Upper lobe of left lung (tissue), 6 donors: ENCODE measurements at regions not wholly inside any gene's neighbourhood (a gene's known extent, or its start where the extent isn't known, plus 50 kb on each side); places are given as distances from the start of the nearest gene placed in this dataset.

Experiments used
- ATAC-seq, 2 donors: fragments of 200-7000 bp; cut with Tn5 transposase; one replicate each; pipeline ENCODE4 v1.9.1; 2022; ENCODE audit warnings: mild to moderate bottlenecking in 2 of 2, moderate library complexity in 2 of 2; ENCODE audit not compliant: low FRiP score in 2 of 2
- DNase-seq, 2 donors: peaks; one replicate each; pipeline ENCODE4 v3.0.0-alpha.2; 2019 to 2020
- H3K27ac ChIP-seq, 4 donors: fragments of 200-600 bp; sonication (generic); one replicate each; pipeline ENCODE4 v1.5.1; 2016 to 2019
- H3K27me3 ChIP-seq, 4 donors: fragments of 200-600 bp; sonication (generic); one replicate each; pipeline ENCODE4 v1.5.1; 2017 to 2019
- H3K36me3 ChIP-seq, 4 donors: fragments of 200-600 bp; sonication (generic); one replicate each; pipeline ENCODE4 v1.5.1; 2016 to 2019
- H3K4me1 ChIP-seq, 4 donors: fragments of 200-600 bp; sonication (generic); one replicate each; pipeline ENCODE4 v1.5.1; 2018 to 2019
- H3K4me3 ChIP-seq, 4 donors: fragments of 200-600 bp; sonication (generic); one replicate each; pipeline ENCODE4 v1.5.1; 2017 to 2019; ENCODE audit warnings: mild to moderate bottlenecking in 2 of 4, moderate library complexity in 1 of 4
- H3K9me3 ChIP-seq, 4 donors: fragments of 200-600 bp; sonication (generic); one replicate each; pipeline ENCODE4 v1.5.1; 2018 to 2019
- CTCF ChIP-seq, 6 experiments: fragments of 450-650 bp in 4 of 6; fragments of 200-600 bp in 2 of 6; sonication (generic) in 2 of 6; IDR thresholded peaks; one replicate each; pipeline ENCODE4 v1.5.1; 2016 to 2019; ENCODE audit warnings: antibody characterized with exemption in 6 of 6
- EP300 ChIP-seq, 4 donors: sonication (generic); formaldehyde crosslinking; IDR thresholded peaks; one replicate each; pipeline ENCODE4 v1.5.1; 2017; ENCODE audit warnings: antibody characterized with exemption in 4 of 4, control low read depth in 2 of 4
- POLR2A ChIP-seq, 4 donors: fragments of 450-650 bp; IDR thresholded peaks; one replicate each; pipeline ENCODE4 v1.5.1; 2016 to 2017; ENCODE audit warnings: antibody characterized with exemption in 4 of 4, mild to moderate bottlenecking in 2 of 4
- POLR2AphosphoS5 ChIP-seq, 2 donors: sonication (generic); formaldehyde crosslinking; IDR thresholded peaks; one replicate each; pipeline ENCODE4 v1.5.1; 2017; ENCODE audit warnings: antibody characterized with exemption in 2 of 2
- WGBS, 2 donors: methylation state at CpG; one replicate each; pipeline ENCODE4 v1.1.5; 2017 to 2018; 5-methylcytosine and 5-hydroxymethylcytosine counted together
- donor health status: DM: no; HTN: no; CAD: no; lungs with moderate emphysema.
- donor health status: DM: no; HTN: yes; CAD: no; lungs with severe emphysema.

- Histone ChIP-seq H3K27ac (no peak overlapping the region), H3K4me3 (no peak overlapping the region), H3K9me3 (no peaks in the 10 kb centered on the region), H3K4me1 (no peaks in the 10 kb centered on the region), H3K36me3 (no peaks in the 10 kb centered on the region), H3K27me3 (no peaks in the 10 kb centered on the region)
- 68 to 88% methylated on average over 1 to 10 of the region's 10 CpGs for WGBS, 2 donors
- ATAC-seq (peak in 1 of 2 donors; percentile 11), DNase-seq (no peak)
- TF ChIP-seq POLR2A (IDR thresholded peaks at IDR 0.05) (no peak), EP300 (IDR thresholded peaks at IDR 0.05) (no peak), POLR2AphosphoS5 (IDR thresholded peaks at IDR 0.05) (no peak), CTCF (IDR thresholded peaks at IDR 0.05) (no peak)
These were observed 340.2 kb downstream of the AEBP2 start for GRCh38 chr12:19779395-19780056.

GRCh38 chr12:19780460-19780859, 341.2 kb downstream of the AEBP2 start:
- H3K27ac ChIP-seq = no peak overlapping the region
- DNase-seq = no peak
- 82 to 90% methylated on average over 6 of the region's 6 CpGs for WGBS, 2 donors

GRCh38 chr12:19783547-19784444, 344.5 kb downstream of the AEBP2 start:
- H3K27me3 ChIP-seq = no peaks in the 10 kb centered on the region
- DNase-seq (peak in 1 of 2 donors; percentile 65), ATAC-seq (peak; percentile 16 to 62)
- no peaks in the 10 kb centered on the region for H3K36me3 ChIP-seq
- TF ChIP-seq EP300 (IDR thresholded peaks at IDR 0.05) = no peak
- no peak for TF ChIP-seq POLR2A (IDR thresholded peaks at IDR 0.05)
- no peak overlapping the region for H3K27ac ChIP-seq
- peak overlapping the region in 1 of 4 donors; percentile 16 for H3K4me3 ChIP-seq
- H3K4me1 ChIP-seq = no peaks in the 10 kb centered on the region
- 85 to 90% methylated on average over 21 to 26 of the region's 29 CpGs for WGBS, 2 donors
- H3K9me3 ChIP-seq = no peaks in the 10 kb centered on the region

More at GRCh38 chr12:19780460-19780859, 341.2 kb downstream of the AEBP2 start:
- Histone ChIP-seq H3K36me3 (no peaks in the 10 kb centered on the region), H3K4me1 (no peaks in the 10 kb centered on the region), H3K9me3 (no peaks in the 10 kb centered on the region), H3K4me3 (no peak overlapping the region), H3K27me3 (no peaks in the 10 kb centered on the region)
- TF ChIP-seq POLR2A (IDR thresholded peaks at IDR 0.05) (no peak), POLR2AphosphoS5 (IDR thresholded peaks at IDR 0.05) (no peak), EP300 (IDR thresholded peaks at IDR 0.05) (no peak), CTCF (IDR thresholded peaks at IDR 0.05) (no peak)
- ATAC-seq = no peak

DNA sequence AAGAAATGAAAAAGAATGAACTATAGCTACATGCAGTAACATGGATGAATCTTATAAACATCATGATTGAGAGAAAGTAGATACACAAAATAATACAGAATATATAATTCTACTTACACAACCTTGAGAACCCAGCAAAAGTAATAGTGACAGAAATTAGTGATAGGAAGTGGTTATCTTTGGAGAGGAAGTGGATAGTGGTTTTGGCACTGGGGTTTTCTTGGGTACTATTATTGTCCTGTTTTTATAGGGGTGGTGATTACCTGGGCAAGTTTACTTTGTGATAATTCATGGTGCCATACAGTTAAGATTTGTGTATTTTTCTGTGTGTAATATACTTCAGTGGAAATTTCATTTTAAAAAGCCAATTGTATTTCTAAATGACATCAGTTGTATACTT, 352.7 kb downstream of the AEBP2 start:
- no peaks in the 10 kb centered on the region for H3K27me3 ChIP-seq
- H3K4me3 ChIP-seq = no peak overlapping the region
- no peak overlapping the region for H3K27ac ChIP-seq
- no peak for TF ChIP-seq CTCF (IDR thresholded peaks at IDR 0.05)
- TF ChIP-seq POLR2A (IDR thresholded peaks at IDR 0.05) = no peak
- TF ChIP-seq EP300 (IDR thresholded peaks at IDR 0.05) = no peak
- no peak for TF ChIP-seq POLR2AphosphoS5 (IDR thresholded peaks at IDR 0.05)
- H3K36me3 ChIP-seq = no peaks in the 10 kb centered on the region
- no peak for DNase-seq
- no peaks in the 10 kb centered on the region for H3K4me1 ChIP-seq
- H3K9me3 ChIP-seq = no peaks in the 10 kb centered on the region
- ATAC-seq = no peak

- 90 to 94% methylated on average over 1 of the region's 1 CpG for WGBS, 2 donors
- H3K4me3 ChIP-seq = no peak overlapping the region
- no peaks in the 10 kb centered on the region for H3K36me3 ChIP-seq
- no peak overlapping the region for H3K27ac ChIP-seq
- no peaks in the 10 kb centered on the region for H3K27me3 ChIP-seq
- DNase-seq = no peak
- H3K9me3 ChIP-seq = no peaks in the 10 kb centered on the region
- TF ChIP-seq EP300 (IDR thresholded peaks at IDR 0.05) = no peak
- no peak for TF ChIP-seq POLR2A (IDR thresholded peaks at IDR 0.05)
- no peak for TF ChIP-seq POLR2AphosphoS5 (IDR thresholded peaks at IDR 0.05)
- no peak for TF ChIP-seq CTCF (IDR thresholded peaks at IDR 0.05)
- ATAC-seq = no peak
- H3K4me1 ChIP-seq = no peaks in the 10 kb centered on the region
These were observed 354.8 kb downstream of the AEBP2 start for GRCh38 chr12:19794116-19794515.
